ENCODE measurements at regions not wholly inside any gene's neighbourhood (a gene's known extent, or its start where the extent isn't known, plus 50 kb on each side); places are given as distances from the start of the nearest gene placed in this dataset.

DNA sequence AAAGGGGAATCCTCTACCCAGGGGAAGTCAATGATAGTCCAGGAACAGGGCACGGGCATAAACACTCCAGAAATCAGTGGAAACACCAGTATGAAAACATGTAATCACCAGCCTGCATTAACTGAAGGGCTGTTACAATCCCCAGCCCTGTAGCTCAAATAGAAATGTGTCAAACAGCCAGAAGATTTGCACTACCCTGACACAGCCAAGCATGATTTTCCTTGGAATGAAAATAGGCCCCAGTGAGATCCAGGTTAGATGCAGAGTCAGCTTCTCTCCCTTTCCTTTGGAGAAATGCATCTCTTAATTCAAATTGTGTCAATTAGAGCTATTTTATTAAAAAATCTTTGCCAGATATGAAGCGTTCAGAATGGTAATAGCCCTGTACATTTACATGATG, 158.1 kb downstream of the RPS29 start (continued):
- TF ChIP-seq, protein P1, sequence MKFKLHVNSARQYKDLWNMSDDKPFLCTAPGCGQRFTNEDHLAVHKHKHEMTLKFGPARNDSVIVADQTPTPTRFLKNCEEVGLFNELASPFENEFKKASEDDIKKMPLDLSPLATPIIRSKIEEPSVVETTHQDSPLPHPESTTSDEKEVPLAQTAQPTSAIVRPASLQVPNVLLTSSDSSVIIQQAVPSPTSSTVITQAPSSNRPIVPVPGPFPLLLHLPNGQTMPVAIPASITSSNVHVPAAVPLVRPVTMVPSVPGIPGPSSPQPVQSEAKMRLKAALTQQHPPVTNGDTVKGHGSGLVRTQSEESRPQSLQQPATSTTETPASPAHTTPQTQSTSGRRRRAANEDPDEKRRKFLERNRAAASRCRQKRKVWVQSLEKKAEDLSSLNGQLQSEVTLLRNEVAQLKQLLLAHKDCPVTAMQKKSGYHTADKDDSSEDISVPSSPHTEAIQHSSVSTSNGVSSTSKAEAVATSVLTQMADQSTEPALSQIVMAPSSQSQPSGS (tag by site-specific recombination; IDR thresholded peaks at IDR 0.05; ENCODE audit: low read depth), result no peak

DNA sequence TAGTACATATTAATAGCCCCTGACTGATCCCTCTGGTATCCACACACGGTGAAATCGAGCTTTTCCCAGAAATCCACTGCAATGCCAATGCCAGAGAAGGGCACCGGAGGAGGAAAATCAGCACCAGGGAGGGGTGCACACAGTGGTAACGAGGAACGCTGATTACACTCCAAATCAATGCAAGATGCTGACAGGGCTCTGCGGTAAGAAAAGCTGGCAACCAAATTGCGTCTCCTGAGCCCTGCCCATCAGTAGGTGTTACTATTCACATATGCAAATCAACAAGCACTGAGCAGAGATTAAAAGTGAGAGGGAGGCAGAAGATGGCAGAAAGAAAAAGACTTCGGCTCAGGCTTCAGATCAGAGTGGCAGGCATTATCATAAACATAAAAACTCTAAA, 159.1 kb downstream of the RPS29 start:
- TF ChIP-seq, protein P2, sequence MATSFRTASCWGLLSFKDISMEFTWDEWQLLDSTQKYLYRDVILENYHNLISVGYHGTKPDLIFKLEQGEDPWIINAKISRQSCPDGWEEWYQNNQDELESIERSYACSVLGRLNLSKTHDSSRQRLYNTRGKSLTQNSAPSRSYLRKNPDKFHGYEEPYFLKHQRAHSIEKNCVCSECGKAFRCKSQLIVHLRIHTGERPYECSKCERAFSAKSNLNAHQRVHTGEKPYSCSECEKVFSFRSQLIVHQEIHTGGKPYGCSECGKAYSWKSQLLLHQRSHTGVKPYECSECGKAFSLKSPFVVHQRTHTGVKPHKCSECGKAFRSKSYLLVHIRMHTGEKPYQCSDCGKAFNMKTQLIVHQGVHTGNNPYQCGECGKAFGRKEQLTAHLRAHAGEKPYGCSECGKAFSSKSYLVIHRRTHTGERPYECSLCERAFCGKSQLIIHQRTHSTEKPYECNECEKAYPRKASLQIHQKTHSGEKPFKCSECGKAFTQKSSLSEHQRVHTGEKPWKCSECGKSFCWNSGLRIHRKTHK (tag by site-specific recombination; IDR thresholded peaks at IDR 0.05), result no peak
- no peak for TF ChIP-seq BCL11A (tag by site-specific recombination; IDR thresholded peaks at IDR 0.05; ENCODE audit: low read depth)
- TF ChIP-seq ZNF292 (tag by site-specific recombination; IDR thresholded peaks at IDR 0.05; ENCODE audit: borderline replicate concordance, low read depth), result no peak
- no peak for TF ChIP-seq ZNF76 (tag by site-specific recombination; IDR thresholded peaks at IDR 0.05; ENCODE audit: borderline replicate concordance, low read depth)
- TF ChIP-seq, protein P3, sequence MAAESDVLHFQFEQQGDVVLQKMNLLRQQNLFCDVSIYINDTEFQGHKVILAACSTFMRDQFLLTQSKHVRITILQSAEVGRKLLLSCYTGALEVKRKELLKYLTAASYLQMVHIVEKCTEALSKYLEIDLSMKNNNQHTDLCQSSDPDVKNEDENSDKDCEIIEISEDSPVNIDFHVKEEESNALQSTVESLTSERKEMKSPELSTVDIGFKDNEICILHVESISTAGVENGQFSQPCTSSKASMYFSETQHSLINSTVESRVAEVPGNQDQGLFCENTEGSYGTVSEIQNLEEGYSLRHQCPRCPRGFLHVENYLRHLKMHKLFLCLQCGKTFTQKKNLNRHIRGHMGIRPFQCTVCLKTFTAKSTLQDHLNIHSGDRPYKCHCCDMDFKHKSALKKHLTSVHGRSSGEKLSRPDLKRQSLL (tag by site-specific recombination; IDR thresholded peaks at IDR 0.05), result no peak
- TF ChIP-seq ZNF596 (tag by site-specific recombination; IDR thresholded peaks at IDR 0.05), result no peak
- TF ChIP-seq, protein P4, sequence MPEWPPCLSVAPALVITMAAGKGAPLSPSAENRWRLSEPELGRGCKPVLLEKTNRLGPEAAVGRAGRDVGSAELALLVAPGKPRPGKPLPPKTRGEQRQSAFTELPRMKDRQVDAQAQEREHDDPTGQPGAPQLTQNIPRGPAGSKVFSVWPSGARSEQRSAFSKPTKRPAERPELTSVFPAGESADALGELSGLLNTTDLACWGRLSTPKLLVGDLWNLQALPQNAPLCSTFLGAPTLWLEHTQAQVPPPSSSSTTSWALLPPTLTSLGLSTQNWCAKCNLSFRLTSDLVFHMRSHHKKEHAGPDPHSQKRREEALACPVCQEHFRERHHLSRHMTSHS (tag by site-specific recombination; IDR thresholded peaks at IDR 0.05), result no peak
- no peak for TF ChIP-seq ZNF19 (tag by site-specific recombination; IDR thresholded peaks at IDR 0.05; ENCODE audit: low read depth)
- TF ChIP-seq IKZF3 (tag by site-specific recombination; IDR thresholded peaks at IDR 0.05), result no peak
- no peak for TF ChIP-seq ZEB2 (tag by site-specific recombination; IDR thresholded peaks at IDR 0.05)
- no peak for TF ChIP-seq ZNF555 (tag by site-specific recombination; conservative IDR thresholded peaks at IDR 0.05)
- TF ChIP-seq, protein P5, sequence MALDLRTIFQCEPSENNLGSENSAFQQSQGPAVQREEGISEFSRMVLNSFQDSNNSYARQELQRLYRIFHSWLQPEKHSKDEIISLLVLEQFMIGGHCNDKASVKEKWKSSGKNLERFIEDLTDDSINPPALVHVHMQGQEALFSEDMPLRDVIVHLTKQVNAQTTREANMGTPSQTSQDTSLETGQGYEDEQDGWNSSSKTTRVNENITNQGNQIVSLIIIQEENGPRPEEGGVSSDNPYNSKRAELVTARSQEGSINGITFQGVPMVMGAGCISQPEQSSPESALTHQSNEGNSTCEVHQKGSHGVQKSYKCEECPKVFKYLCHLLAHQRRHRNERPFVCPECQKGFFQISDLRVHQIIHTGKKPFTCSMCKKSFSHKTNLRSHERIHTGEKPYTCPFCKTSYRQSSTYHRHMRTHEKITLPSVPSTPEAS (tag by site-specific recombination; IDR thresholded peaks at IDR 0.05), result no peak
- no peak for TF ChIP-seq ZNF23 (tag by site-specific recombination; IDR thresholded peaks at IDR 0.05; ENCODE audit: borderline replicate concordance)
- TF ChIP-seq ZFP37 (tag by site-specific recombination; IDR thresholded peaks at IDR 0.05), result no peak
- TF ChIP-seq ZNF777 (tag by site-specific recombination; IDR thresholded peaks at IDR 0.05; ENCODE audit: borderline replicate concordance), result no peak
- TF ChIP-seq GFI1B (tag by site-specific recombination; IDR thresholded peaks at IDR 0.05), result no peak
- TF ChIP-seq, protein P6, sequence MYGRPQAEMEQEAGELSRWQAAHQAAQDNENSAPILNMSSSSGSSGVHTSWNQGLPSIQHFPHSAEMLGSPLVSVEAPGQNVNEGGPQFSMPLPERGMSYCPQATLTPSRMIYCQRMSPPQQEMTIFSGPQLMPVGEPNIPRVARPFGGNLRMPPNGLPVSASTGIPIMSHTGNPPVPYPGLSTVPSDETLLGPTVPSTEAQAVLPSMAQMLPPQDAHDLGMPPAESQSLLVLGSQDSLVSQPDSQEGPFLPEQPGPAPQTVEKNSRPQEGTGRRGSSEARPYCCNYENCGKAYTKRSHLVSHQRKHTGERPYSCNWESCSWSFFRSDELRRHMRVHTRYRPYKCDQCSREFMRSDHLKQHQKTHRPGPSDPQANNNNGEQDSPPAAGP (tag by site-specific recombination; IDR thresholded peaks at IDR 0.05), result no peak
- TF ChIP-seq, protein P7, sequence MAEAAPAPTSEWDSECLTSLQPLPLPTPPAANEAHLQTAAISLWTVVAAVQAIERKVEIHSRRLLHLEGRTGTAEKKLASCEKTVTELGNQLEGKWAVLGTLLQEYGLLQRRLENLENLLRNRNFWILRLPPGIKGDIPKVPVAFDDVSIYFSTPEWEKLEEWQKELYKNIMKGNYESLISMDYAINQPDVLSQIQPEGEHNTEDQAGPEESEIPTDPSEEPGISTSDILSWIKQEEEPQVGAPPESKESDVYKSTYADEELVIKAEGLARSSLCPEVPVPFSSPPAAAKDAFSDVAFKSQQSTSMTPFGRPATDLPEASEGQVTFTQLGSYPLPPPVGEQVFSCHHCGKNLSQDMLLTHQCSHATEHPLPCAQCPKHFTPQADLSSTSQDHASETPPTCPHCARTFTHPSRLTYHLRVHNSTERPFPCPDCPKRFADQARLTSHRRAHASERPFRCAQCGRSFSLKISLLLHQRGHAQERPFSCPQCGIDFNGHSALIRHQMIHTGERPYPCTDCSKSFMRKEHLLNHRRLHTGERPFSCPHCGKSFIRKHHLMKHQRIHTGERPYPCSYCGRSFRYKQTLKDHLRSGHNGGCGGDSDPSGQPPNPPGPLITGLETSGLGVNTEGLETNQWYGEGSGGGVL (tag by site-specific recombination; IDR thresholded peaks at IDR 0.05), result no peak
- TF ChIP-seq KLF9 (tag by site-specific recombination; IDR thresholded peaks at IDR 0.05; ENCODE audit: low read depth), result no peak
- Histone ChIP-seq H3K36me3 (ENCODE audit: control insufficient read depth in 2 of 2, insufficient read depth in 1 of 2, low read length in 2 of 2) (no peaks in the 10 kb centered on the region), H3K4me3 (ENCODE audit: low read depth, low read length) (no peak overlapping the region), H3K27ac (ENCODE audit: extremely low read depth, low read depth, low read length) (no peak overlapping the region), H3K9me3 (ENCODE audit: control insufficient read depth, insufficient read depth, low read depth, low read length) (no peaks in the 10 kb centered on the region), H3K4me1 (ENCODE audit: control insufficient read depth, insufficient read depth, low read length) (no peaks in the 10 kb centered on the region)
- ChIA-PET POLR2A (no interaction called here), CTCF (interaction anchor here (0.7 kb wide), 1 partner anchor 34 kb away, joined by 3 read pairs; no protein-coding TSS in a partner anchor)
